Retinal pigment epithelial cell (primary cell): ENCODE measurements at regions not wholly inside any gene's neighbourhood (a gene's known extent, or its start where the extent isn't known, plus 50 kb on each side); places are given as distances from the start of the nearest gene placed in this dataset.

ENCODE experiments used
- DNase-seq: peaks from one replicate; pipeline ENCODE4 v3.0.0-alpha.2; 2010; ENCODE audit warnings: low read depth
- H3K4me3 ChIP-seq: 2 replicates; pipeline ENCODE4 v1.5.1; 2011; ENCODE audit warnings: mild to moderate bottlenecking, low read length, control low read depth, moderate library complexity
- CTCF ChIP-seq: conservative IDR thresholded peaks from 2 replicates; pipeline ENCODE4 v1.5.1; 2011; ENCODE audit warnings: low read depth, low read length, control low read depth, inconsistent platforms

- H3K4me3 ChIP-seq, result peak overlapping the region; percentile 37
- no peak for DNase-seq
- no peak for TF ChIP-seq CTCF
Measured at GRCh38 chr20:46811224-46812084, 83.2 kb upstream of the EYA2 start.

- no peak overlapping the region for H3K4me3 ChIP-seq
- TF ChIP-seq CTCF, result no peak
- peak; percentile 50 for DNase-seq
Measured at GRCh38 chr20:46814366-46815232, 80.0 kb upstream of the EYA2 start.

DNA sequence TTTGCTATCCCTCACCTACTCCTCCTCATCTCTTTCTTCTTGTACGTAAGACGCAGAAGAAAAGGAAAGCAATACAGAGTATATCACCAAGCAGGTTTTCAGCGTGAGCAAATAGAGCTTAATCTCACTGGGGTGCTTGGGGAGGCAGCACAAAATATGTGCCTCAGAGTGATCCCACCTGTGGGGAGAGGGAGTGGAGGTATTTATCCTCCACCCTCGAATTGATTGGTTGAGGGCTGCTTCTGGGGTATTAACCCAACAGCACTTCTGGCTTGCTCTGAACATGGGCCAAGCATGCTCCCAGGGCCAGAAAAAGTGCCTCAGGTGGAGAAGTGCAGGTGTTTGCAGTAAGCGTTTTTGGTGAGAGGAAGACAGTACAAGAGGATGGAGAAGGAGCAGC, 78.5 kb upstream of the EYA2 start:
- no peak for TF ChIP-seq CTCF
- DNase-seq, result no peak
- no peak overlapping the region for H3K4me3 ChIP-seq

GRCh38 chr20:46816886-46817638, 77.6 kb upstream of the EYA2 start:
- no peak for TF ChIP-seq CTCF
- H3K4me3 ChIP-seq, result no peak overlapping the region
- no peak for DNase-seq

- no peak for DNase-seq
- no peak for TF ChIP-seq CTCF
- H3K4me3 ChIP-seq, result no peak overlapping the region
Measured at GRCh38 chr20:46820682-46821081, 74.0 kb upstream of the EYA2 start.

- no peak overlapping the region for H3K4me3 ChIP-seq
- TF ChIP-seq CTCF, result no peak
- DNase-seq, result no peak
Measured at GRCh38 chr20:46823271-46823751, 71.3 kb upstream of the EYA2 start.
